ENCODE measurements at regions not wholly inside any gene's neighbourhood (a gene's known extent, or its start where the extent isn't known, plus 50 kb on each side); places are given as distances from the start of the nearest gene placed in this dataset.
"Not testable (repeated sequence)": the region's sequence is repeated elsewhere in the genome, so short reads cannot be mapped to it uniquely, and the experiment has no call there.

- DNase-seq: no peak
Measured at GRCh38 chr3:110859993-110860392, 211.6 kb upstream of the NECTIN3 start.

DNA sequence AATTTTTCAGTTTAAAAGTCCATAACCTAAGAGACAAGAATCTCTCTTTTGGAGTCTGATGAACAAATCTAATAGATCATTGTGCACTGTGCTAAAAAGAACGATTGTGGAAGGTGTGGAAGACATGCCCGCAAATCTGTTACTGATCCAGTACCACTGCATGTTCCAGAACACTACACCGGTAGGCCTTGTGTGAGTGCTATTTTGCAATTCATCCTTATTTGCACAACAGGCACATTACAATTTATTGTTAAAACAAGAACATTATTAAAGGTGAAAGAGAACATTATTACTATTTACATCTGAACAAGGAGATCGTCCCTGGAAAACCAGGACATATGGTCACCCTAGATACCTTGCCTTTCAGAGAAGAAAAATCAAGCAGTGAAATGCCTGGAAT lies 205.7 kb upstream of the NECTIN3 start:
- DNase-seq: no peak

- no peak for DNase-seq
Measured at GRCh38 chr3:110868106-110868505, 203.5 kb upstream of the NECTIN3 start.

- DNase-seq: no peak
Measured at GRCh38 chr3:110869736-110870135, 201.9 kb upstream of the NECTIN3 start.

DNA sequence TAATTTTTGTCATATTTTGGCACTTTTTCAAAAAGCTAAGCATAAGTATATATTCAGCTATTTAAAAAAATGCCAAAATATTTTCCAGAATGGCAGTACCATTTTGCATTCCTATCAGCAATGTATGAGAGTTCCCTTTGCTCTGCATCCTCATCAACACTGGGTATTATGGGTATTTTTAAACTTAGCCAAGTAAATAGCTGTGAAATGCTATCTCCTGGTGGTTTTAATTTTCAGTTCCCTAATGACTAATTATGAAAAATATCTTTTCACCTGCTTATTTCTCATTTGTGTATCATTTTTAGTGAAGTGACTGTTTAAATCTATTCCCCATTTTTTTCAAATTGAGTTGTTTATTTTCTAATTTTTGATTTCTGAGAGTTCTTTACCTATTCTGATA lies 199.7 kb upstream of the NECTIN3 start:
- DNase-seq: no peak

GRCh38 chr3:110878692-110879091 lies 192.9 kb upstream of the NECTIN3 start:
- DNase-seq: no peak

DNA sequence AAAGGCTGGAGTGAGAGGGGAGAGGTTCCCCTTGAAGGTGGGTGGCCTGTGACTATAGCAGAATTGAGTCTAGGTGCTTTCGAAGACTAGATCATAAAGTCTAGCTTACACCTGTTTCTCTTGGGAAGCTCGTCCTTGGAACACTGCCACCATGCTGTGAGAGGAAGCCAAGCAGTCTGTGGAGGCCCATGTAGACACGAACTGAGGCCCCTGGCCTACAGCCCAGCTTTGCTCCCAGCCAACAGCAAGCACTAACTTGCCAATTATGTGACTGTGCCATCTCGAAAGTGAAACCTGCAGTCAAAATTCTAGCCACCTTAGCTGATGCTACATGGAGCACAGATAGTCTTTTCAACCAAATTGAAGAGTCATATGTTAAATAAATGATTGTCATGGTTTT lies 190.5 kb upstream of the NECTIN3 start:
- peak in 1 of 2 experiments; percentile 13 for DNase-seq

GRCh38 chr3:110886222-110886893 lies 185.3 kb upstream of the NECTIN3 start:
- DNase-seq: no peak

DNA sequence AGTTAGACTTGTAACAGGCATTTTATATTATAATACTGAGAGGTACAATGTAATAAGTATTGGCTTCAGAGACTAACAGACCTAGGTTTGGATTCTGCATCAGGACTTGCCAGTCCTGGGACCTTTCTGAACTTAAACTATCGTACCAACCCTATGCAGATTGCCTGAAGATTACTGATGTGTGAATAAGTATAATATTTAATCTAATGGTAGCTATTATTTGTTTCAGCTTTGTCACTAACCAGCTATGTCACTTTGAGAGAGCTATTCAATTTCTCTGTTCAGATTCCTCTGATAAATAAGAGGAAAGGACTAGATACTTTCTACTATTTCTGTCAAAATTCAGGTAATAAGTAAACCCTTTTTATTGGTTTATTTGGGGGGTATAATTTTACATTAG lies 184.4 kb upstream of the NECTIN3 start:
- DNase-seq: no peak

DNA sequence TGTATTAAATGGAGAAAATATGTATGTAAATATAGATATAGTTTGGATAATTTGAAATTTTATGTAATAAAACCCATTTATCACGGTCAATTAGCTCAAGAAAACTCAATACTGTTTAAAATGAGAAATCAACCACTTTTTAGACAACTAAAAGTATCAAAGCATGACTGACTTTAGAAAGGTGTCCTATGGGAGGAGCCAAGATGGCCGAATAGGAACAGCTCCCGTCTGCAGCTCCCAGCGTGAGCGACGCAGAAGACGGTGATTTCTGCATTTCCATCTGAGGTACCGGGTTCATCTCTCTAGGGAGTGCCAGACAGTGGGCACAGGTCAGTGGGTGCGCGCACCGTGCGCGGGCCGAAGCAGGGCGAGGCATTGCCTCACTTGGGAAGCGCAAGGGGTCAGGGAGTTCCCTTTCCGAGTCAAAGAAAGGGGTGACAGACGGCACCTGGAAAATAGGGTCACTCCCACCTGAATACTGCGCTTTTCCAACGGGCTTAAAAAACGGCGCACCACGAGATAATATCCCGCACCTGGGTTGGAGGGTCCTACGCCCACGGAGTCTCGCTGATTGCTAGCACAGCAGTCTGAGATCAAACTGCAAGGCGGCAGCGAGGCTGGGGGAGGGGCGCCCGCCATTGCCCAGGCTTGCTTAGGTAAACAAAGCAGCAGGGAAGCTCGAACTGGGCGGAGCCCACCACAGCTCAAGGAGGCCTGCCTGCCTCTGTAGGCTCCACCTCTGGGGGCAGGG lies 182.8 kb upstream of the NECTIN3 start:
- not testable (repeated sequence) for DNase-seq

- not testable (repeated sequence) for DNase-seq
Measured at GRCh38 chr3:110889376-110889699, 182.3 kb upstream of the NECTIN3 start.

- DNase-seq: no peak
Measured at GRCh38 chr3:110894574-110894973, 177.0 kb upstream of the NECTIN3 start.

DNA sequence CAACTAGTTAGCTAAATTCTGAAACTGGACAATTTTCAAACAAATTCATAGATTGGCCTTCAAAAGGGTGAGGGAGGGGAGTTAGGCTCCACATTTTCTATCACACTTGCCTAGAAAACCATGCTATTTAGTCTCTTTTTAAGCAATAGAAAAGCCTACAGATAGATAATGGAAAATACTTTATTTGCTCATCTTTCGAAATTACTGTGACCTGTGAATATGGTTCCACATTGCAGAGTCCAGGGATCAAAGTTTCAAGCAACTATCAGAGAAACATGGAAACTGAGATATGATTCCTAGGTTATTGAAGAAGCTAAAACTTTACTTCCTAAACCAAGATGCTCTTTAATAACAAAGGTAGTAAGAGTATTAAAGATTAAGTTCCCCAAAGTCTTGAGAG lies 176.6 kb upstream of the NECTIN3 start:
- no peak for DNase-seq

DNA sequence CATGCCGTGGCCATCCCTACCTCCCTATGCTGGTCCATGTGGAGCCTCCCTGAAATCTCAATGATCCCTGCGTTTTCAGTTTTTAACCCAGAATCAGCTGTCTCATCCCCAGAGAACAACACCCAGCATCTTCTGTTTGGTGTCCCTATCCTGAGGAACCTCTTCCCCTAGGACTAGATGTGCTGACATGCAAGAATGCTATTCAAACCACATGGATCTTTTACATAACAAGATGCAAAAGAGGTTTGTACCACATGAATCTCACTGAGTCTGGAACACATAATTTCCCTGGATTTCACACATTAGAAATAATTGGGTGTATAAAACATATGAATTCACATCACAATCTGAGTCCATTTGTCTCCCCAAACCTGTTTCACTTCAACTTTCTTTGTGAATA lies 174.6 kb upstream of the NECTIN3 start:
- DNase-seq: no peak

DNA sequence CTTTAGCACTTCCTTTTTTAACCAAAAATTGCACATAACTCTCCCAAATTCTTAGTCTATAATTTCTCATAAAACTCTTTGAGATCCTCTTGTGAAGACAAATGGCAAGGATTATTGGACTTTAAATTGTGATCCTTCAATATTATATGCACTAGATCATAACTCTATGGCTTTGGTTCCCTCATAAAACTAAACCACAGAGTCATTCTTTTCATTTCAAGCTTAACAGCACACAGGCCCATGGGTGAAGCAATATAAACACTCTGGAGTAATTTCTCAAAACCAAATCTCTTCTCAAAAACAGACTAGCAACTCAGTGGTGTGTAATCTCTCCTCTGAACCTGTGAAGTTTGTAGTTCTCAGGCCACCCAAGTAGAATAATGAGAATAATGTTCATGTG lies 171.0 kb upstream of the NECTIN3 start:
- no peak for DNase-seq

- DNase-seq: no peak
Measured at GRCh38 chr3:110901536-110901935, 170.1 kb upstream of the NECTIN3 start.

GRCh38 chr3:110902453-110903085 lies 169.0 kb upstream of the NECTIN3 start:
- no peak for DNase-seq

DNA sequence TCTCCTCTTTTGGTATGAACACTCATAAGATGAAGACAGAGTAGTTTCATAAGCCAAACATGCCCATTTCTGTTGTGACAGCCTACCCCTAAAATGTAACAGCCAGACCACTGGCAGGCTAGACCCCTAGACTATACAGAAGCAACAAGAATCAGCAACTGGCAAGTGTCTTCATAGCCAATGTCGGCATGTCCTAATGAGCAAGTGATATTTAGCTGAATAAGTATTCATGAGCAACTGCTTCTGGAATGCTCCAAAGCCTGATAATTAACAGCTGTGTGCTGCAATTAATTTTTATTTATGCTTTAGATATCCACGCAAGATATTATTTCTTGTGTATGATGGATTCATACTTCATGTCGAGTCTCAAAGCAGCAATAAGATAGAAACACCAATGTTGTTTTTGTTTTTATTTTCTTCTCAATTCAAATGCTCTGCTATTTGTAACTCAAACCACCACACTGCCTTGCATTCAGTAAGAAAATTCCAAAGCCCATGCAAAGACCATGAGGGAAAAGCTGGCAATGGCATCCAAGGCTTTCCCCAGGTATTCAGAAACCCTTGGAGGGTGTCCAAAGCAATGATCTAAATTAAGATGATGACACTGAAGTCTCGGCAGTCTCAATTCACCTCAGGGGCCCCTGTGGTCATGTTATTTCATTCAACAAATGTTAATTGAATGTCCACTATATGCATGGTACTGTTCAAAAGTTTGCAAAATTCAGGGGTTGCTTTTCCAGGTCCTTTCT lies 167.7 kb upstream of the NECTIN3 start:
- DNase-seq: no peak

DNA sequence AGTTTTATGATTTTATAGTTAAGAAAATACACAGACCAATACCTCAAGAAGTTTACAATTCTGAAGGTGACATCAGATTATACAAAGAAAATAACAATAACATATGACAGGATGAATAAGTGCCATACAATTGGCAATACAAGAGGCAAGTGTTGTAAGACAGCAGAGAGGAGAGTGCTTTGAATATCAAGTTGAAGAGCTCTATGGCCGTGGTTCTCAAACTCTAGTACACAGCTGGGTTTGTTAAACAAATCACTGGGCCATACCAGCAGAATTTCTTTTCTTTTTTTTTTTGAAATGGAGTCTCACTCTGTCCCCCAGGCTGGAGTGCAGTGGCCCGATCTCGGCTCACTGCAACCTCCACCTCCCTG lies 167.1 kb upstream of the NECTIN3 start:
- DNase-seq: no peak

DNA sequence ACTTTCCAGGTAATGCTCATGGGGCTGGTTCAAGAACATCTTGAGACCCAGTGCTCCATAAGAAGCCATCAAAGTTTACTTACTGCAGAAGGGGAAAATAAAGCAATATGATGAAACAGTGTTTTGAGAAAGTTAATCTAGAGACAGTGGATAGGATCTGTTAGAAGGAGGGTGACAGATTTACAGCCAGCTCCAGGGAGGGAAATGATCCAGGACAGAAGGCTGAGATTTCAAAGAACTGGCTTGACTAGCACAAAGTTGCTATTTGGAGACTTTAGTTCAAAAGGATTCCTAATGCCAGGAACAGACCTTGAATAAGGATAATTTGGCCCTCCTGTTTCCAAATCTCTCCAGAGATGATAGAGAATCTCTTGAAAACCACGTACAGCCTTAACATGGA lies 166.5 kb upstream of the NECTIN3 start:
- no peak for DNase-seq

- no peak for DNase-seq
Measured at GRCh38 chr3:110909839-110910238, 161.8 kb upstream of the NECTIN3 start.

DNA sequence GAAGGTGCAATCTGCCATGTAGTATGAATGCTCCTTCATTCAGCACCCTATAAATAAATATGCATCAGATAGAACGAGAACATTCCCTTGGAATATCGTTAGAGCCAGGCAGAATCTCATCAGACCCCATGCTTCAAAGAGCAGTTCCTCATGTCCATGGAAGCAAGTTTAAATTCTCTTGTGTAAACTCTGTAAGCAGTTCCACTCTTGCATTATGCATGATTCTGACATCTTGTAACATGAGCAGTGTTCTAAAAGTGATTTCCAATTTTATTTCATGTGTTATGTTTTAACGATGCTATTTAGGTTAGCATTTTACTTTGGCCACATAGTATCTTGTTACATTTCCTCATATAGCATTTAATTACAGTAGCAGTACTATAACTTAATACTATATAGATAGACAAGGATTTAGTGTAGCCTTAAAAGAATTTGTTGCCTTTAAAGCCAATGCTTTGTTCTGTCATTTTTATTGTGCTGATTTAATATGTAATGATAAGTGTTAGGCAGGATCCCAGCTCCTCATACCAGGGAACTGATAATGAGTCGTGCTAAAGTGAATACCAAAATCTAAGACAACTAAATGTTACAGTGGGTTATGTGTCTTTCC lies 161.2 kb upstream of the NECTIN3 start:
- no peak for DNase-seq

DNA sequence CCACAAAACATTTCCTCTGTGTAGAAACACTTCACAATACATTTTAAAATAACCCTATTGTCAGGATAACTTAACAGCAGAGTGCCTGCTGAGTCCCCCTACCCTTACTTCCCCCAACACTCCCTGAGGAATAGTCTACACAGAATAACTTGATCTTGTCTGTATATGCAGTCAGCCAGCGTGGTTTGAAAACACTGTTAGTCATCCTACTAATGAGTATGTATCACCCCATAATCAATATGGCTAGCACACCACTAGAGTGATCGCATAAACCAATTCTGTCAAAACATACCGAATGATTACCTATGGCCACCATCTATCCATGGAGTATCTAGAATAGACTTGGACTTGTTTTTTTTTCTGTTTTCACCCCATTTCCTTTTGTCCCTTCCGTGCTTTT lies 152.7 kb upstream of the NECTIN3 start:
- no peak for DNase-seq

All from NCI-H1930 (cell line).